ENCODE measurements at regions not wholly inside any gene's neighbourhood (a gene's known extent, or its start where the extent isn't known, plus 50 kb on each side); places are given as distances from the start of the nearest gene placed in this dataset.

- no peak for DNase-seq
These were observed 212.7 kb upstream of the SALL3 start for GRCh38 chr18:78766651-78767533.

GRCh38 chr18:78767648-78768071 lies 212.0 kb upstream of the SALL3 start:
- no peak for DNase-seq

GRCh38 chr18:78768221-78768620 lies 211.4 kb upstream of the SALL3 start:
- DNase-seq = no peak

- DNase-seq = no peak
These were observed 210.7 kb upstream of the SALL3 start for GRCh38 chr18:78768656-78769501.

GRCh38 chr18:78769502-78770105 lies 210.0 kb upstream of the SALL3 start:
- DNase-seq = no peak

- no peak for DNase-seq
These were observed 209.3 kb upstream of the SALL3 start for GRCh38 chr18:78770139-78770822.

- no peak for DNase-seq
These were observed 208.8 kb upstream of the SALL3 start for GRCh38 chr18:78770823-78771139.

GRCh38 chr18:78771496-78772359 lies 207.9 kb upstream of the SALL3 start:
- no peak for DNase-seq

GRCh38 chr18:78772360-78773302 lies 207.0 kb upstream of the SALL3 start:
- DNase-seq = no peak

GRCh38 chr18:78773303-78773755 lies 206.3 kb upstream of the SALL3 start:
- no peak for DNase-seq

- DNase-seq = no peak
These were observed 205.8 kb upstream of the SALL3 start for GRCh38 chr18:78773819-78774218.

- DNase-seq = no peak
These were observed 204.9 kb upstream of the SALL3 start for GRCh38 chr18:78774741-78775141.

GRCh38 chr18:78776151-78776550 lies 203.5 kb upstream of the SALL3 start:
- no peak for DNase-seq

- DNase-seq = no peak
These were observed 202.8 kb upstream of the SALL3 start for GRCh38 chr18:78776706-78777285.

- DNase-seq = no peak
These were observed 201.6 kb upstream of the SALL3 start for GRCh38 chr18:78777992-78778391.

GRCh38 chr18:78778651-78779050 lies 201.0 kb upstream of the SALL3 start:
- no peak for DNase-seq

GRCh38 chr18:78779996-78780718 lies 199.5 kb upstream of the SALL3 start:
- DNase-seq = no peak

GRCh38 chr18:78780719-78781600 lies 198.7 kb upstream of the SALL3 start:
- DNase-seq = no peak
